Upper lobe of left lung (tissue), 4 donors: ENCODE measurements at regions not wholly inside any gene's neighbourhood (a gene's known extent, or its start where the extent isn't known, plus 50 kb on each side); places are given as distances from the start of the nearest gene placed in this dataset.

Experiments used
- EP300 ChIP-seq, 4 donors: sonication (generic); formaldehyde crosslinking; IDR thresholded peaks; one replicate each; pipeline ENCODE4 v1.5.1; 2017; ENCODE audit warnings: antibody characterized with exemption in 4 of 4, control low read depth in 2 of 4
- POLR2A ChIP-seq, 4 donors: fragments of 450-650 bp; IDR thresholded peaks; one replicate each; pipeline ENCODE4 v1.5.1; 2016 to 2017; ENCODE audit warnings: antibody characterized with exemption in 4 of 4, mild to moderate bottlenecking in 2 of 4
- TF ChIP-seq, protein P1 (sequence below), 6 experiments: fragments of 450-650 bp in 4 of 6; fragments of 200-600 bp in 2 of 6; sonication (generic) in 2 of 6; IDR thresholded peaks; one replicate each; pipeline ENCODE4 v1.5.1; 2016 to 2019; ENCODE audit warnings: antibody characterized with exemption in 6 of 6

DNA sequence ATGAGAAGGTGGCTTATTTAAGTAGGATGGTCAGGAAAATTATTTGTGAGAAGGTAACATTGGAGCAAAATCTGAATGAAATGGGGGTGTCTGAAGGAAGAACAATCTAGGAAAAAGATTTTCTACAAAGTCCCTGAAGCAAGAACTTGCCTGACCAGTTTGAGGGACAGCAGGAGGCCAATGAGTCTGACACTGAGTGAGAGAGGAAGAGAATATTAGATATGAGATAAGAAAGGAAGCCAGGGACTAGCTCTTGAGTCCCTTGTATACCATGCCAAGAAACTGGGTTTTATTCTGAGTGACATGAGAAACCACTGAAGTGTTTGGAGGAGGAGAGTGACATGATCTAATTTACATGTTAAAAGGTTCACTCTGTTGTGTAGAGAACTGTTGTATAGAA lies 1478.9 kb downstream of the RPA4 start:
- TF ChIP-seq POLR2A (IDR thresholded peaks at IDR 0.05) (no peak), EP300 (IDR thresholded peaks at IDR 0.05) (no peak)
- TF ChIP-seq, protein P1, sequence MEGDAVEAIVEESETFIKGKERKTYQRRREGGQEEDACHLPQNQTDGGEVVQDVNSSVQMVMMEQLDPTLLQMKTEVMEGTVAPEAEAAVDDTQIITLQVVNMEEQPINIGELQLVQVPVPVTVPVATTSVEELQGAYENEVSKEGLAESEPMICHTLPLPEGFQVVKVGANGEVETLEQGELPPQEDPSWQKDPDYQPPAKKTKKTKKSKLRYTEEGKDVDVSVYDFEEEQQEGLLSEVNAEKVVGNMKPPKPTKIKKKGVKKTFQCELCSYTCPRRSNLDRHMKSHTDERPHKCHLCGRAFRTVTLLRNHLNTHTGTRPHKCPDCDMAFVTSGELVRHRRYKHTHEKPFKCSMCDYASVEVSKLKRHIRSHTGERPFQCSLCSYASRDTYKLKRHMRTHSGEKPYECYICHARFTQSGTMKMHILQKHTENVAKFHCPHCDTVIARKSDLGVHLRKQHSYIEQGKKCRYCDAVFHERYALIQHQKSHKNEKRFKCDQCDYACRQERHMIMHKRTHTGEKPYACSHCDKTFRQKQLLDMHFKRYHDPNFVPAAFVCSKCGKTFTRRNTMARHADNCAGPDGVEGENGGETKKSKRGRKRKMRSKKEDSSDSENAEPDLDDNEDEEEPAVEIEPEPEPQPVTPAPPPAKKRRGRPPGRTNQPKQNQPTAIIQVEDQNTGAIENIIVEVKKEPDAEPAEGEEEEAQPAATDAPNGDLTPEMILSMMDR (IDR thresholded peaks at IDR 0.05): no peak
